HG02588 (cell line): ENCODE measurements at regions not wholly inside any gene's neighbourhood (a gene's known extent, or its start where the extent isn't known, plus 50 kb on each side); places are given as distances from the start of the nearest gene placed in this dataset.
"Not testable (repeated sequence)": the region's sequence is repeated elsewhere in the genome, so short reads cannot be mapped to it uniquely, and the experiment has no call there.

Source experiments
- ATAC-seq: cut with Tn5 transposase; IDR thresholded peaks from one replicate; pipeline ENCODE4 v1.9.1; 2021; ENCODE audit warnings: mild to moderate bottlenecking, moderate library complexity; ENCODE audit not compliant: unreplicated experiment

GRCh38 chr22:25407226-25407858 is 157.1 kb upstream of the GRK3 start:
- ATAC-seq, result no peak

- no peak for ATAC-seq
These were observed 156.6 kb upstream of the GRK3 start for GRCh38 chr22:25407859-25408229.

DNA sequence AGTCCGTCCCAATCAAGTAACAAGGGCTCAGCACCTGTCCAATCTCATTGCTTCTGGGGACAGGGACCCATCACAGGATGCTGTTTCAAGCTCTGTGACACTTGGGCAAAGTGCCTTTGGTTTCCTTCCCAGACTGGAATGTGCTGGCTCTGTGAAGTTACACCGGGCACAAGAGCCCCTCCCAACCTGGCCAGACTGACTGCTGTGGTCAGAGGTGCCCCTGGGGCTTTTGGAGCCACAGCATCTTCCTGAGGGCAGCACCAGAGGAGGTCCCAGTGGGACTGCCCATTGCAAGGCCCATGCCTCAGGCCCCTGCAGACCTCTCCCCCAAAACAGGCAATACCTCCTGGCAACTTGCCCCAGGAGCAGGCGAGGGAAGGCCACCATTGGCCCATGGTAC is 155.2 kb upstream of the GRK3 start:
- no peak for ATAC-seq

- no peak for ATAC-seq
These were observed 153.6 kb upstream of the GRK3 start for GRCh38 chr22:25410849-25411248.

- no peak for ATAC-seq
These were observed 150.9 kb upstream of the GRK3 start for GRCh38 chr22:25413620-25414019.

DNA sequence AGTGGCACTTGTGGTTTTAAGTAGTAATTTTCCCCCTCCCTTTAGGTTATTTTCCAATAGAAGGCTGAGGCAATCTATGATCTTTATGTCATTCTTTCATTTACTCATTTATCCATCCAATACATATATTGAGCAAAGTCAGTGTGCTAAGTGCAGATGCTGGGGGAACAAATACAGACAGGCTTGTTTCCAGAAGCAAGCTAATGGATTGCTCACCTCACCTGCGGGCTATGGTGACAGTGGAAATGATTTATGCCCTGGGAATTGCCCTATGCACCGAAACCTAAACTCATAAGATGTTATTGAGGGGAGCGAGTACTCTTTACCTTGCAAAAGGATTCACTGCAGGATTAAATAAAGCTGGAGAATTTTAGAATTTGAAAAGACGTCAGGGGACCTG is 148.7 kb upstream of the GRK3 start:
- ATAC-seq, result not testable (repeated sequence)

DNA sequence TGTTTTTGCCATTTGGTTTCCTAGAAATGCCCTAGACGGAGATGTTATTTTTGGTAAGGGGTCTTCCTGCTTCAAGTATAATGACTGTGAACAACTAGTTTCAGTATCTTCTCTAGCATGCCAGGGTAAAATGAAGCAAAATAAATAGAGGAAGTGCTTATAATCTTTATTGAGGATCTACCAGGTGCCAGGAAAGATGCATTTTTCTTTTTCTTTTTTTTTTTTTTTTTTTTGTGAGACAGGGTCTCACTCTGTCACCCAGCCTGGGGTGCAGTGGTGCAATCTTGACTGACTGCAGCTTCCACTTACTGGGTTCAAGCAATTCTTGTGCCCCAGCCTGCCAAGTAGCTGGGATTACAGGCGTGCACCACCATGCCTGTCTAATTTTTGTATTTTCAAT is 146.6 kb upstream of the GRK3 start:
- ATAC-seq, result not testable (repeated sequence)

DNA sequence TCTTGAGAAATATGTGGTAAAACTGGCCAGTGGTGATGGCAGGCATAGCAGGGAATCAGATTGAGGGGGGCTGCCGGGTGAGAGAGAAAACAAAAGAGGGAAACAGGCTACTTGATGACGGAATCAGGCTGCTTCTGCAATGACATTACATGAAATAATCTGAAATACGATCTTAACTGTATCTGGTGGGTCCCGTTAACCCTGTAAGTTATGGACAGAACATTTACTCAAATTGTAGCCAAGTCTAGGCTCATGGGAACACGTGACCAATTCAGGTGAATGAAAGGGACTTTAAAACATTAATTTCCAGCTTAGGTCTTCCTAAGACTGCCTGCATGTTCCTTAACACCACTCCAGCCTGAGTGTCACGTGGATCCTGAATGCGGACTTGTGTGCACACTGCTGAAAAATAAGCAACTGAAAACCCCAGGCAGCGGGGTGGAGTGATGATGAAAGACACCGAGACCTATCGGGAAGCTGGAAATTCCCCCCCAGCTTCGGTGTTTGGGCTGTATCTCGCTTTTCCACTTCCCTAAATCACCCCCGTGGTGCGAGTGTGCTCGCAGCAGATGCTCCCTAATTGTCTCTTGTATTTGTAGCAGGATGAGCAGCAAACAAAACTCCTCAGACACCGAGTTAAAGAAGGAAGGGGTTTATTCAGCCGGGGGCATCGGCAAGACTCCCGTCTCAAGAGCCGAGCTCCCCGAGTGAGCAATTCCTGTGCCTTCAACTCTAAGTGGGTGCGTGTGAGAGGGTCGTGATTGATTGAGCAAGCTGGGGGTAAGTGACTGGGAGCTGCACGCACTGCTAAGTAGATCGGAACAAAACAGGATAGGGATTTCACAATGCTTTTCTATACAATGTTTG is 145.0 kb upstream of the GRK3 start:
- no peak for ATAC-seq

DNA sequence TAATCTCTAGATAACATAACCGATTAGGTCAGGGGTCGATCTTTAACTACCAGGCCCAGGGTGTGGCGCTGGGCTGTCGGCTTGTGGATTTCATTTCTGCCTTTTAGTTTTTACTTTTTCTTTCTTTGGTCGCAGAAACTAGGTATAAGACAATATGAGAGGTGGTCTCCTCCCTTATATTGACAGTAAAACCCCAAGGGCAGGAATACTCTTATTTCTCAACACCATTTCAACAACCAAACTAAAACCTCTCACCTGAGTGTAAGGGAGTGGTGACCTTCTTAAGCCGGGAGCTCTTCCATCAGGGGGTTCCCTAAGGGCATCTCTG is 144.4 kb upstream of the GRK3 start:
- ATAC-seq, result not testable (repeated sequence)

DNA sequence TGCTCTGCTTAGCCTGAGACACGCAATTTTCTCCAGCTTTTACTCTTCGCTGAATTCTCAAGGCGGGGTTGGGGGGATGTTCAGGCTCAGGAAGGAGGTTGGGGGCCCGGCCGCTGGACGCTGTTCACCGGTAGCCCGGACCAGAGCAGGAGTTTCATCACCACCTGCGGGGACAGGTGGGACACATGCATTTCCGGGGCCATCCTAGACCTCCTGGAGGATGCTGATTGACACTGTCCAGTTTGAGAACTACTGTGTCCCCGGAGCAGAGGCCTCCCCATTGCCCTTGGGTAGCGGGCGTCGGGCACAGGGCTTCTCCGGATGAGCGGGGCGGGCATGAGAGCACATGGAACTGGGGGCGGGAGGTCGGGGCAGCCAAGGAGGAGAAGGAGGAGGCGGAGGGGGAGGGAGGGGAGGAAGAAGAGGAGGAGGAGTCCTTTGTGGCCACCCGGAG is 144.0 kb upstream of the GRK3 start:
- ATAC-seq, result no peak

DNA sequence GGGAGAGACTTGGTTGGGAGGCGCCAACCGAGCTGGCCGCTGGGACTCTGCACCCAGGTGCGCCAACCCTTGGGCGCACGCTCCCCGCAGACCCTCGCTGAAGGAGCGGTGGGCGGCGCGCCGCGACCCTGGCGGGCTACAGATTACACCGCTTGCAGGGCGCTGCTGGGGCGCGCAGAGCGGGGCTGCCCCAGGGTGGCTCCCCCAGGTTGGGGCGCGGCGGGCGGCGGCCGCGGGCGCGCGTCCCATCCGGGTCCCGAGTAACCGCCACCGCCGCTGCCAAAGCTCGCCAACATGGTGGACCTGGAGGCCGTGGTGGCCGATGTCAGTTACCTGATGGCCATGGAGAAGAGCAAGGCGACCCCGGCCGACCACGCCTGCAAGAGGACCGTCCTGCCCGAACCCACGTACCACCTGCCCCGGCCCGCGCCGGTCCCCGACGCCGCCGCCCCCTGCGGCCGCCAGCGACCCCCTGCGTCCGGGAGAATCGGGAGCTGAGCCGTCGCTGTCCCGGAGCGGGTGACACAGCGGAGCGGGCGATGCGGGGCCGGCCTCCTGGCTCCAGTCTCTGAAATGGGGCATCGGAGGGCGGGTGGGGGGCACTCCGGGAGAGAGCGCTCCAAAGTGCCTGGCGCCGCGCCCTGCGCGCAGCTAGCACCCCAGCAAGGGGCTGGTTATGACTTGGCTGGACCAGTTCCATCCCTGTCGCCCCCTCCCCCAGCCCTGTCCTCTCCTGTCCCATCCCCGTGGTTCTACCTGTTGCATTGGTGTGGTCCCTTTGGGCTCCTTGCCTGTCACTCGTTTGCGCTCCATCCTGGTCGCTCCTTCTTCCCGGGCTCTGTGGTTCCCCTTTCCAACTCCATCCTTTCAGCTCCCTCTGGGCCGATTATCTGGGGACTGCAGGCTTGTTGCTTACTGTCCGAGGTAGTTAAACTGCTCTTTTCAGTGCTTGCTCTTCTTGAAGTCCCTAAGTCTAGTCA is 143.3 kb upstream of the GRK3 start:
- ATAC-seq, result no peak

DNA sequence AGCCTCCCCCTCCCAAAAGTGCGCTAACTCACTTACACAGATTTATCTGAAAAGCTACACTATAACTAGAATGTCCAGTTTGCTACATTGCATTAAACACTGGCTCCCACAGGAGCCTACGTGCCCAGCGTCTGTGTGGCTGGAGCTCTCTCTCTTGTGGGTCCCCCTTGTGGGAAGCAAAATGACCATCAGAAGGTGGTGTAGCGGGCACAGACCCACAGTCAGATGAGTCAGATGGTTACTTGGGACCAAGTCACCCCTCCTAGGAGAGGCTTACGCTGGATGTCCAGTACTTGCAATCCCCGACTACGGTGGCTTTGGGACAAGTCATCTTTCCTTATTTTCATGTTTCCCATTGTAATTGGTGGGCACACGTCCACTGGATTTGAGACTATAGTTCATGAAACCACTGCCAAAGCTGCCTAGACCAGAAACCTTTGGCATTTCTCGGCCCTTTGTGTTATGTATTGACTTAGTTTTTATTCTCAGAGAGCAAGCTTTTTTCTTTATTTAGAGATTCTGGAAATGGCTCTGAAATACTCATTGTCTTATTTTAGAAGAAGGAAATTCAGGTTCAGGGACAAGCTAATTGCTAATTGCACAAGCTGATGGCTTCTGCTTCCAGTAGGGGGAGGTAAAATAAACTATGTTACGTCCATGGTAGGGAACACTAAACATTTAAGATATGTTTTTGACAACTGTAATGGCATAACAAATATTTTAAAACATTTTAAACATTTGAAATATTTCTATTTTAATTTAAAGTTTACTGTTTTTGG is 137.8 kb upstream of the GRK3 start:
- ATAC-seq, result not testable (repeated sequence)

DNA sequence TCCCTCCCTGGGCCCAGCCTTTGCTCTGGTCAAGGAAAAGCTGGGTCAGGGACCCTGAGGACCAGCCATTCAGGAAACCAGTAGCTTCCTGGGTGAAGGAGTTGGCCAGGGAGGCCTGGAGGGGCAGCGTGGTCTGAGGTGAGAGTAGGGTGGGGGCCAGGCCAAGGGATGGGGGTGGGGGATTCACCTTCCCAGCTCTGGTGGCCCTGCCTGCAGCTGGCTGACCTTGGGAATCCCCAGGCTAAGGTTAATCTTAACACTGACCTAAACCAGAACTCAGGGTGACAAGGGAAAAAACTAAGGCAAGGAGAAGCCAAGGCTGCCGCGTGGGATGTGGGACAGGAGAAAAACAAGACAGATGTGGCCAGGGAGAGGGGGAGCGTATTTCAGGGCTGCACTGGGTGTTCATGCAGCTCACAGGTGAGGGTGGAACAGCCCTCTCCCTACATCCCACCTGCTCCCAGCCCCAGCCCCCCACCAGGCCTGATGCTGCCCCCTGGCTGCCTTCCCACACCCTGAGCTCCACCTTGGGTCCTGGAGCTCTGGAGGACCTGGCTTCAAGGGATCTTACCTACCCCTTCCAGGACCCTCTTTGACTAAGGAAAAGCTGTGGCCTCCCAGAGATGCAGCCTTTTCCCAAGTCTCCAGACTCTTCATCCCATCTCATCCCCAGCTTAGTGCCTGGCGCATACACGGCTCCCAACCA is 132.7 kb upstream of the GRK3 start:
- ATAC-seq, result not testable (repeated sequence)

- not testable (repeated sequence) for ATAC-seq
These were observed 131.0 kb upstream of the GRK3 start for GRCh38 chr22:25433381-25433970.

- ATAC-seq, result no peak
These were observed 126.9 kb upstream of the GRK3 start for GRCh38 chr22:25437414-25438160.

DNA sequence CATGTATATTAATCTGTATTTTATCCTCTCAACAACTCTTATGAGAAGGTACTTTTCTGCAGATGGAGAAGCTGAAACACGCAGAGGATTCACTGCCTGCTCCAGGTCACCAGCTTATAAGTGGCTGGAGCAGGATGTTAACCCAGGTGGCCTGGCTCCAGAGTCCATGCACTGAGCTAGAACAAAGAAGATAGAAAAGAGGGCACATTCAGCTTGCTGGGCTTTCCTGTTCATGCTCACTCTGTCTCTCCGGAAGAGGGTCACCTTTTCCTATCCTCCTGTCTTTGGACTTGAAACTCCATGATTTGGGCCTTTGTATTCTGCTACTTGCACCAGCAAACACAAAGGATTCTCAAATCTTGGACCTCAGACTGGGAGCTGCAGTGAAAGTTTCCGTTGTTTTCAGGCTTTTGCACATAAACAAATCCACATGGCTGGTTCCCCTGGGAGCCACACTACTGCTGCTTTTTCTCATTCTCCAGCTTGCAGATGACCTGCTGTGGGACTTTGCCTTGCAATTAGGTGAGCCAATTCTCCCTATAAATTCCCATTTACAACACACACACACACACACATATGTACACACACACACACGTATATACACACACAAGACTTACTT is 117.3 kb upstream of the GRK3 start:
- ATAC-seq, result no peak

DNA sequence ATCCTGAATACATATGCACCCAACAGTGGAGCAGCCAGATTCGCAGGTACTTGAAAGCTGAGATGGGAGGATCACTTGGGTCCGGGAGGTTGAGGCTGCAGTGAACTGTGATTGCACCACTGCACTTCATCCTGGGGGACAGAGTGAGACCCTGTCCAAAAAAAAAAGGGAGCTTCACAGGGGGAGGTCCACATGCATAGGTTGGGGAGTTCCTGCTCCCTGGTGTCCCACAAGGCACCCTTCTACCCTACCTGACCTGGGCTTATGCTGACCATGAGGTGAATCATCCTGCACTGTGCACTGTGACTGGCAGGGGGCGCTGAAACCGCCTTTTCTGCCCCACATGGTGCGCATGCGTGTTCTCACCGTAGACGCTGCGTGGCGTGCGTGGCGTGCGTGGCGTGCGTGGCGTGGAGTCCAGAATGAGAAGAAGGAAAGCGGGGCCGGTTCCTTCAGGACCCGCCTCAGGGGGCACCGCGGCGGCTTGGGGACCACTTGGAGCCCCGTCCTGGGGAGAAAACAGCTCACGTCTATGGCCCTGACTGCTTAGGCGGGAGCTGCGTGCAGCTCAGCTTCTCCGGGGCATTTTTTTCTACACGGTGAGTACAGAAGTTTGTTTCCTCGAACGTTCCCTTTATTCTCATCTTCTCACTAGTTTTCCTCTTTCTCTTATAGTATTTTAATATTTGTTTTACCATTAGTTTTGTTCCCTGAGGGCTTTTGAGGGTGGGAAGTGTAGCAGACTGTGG is 116.6 kb upstream of the GRK3 start:
- no peak for ATAC-seq
